GM23338 (cell line): ENCODE measurements at regions not wholly inside any gene's neighbourhood (a gene's known extent, or its start where the extent isn't known, plus 50 kb on each side); places are given as distances from the start of the nearest gene placed in this dataset.

ENCODE experiments used
- CREB1 ChIP-seq: fragments of 250-450 bp; sonication (Bioruptor Pico); IDR thresholded peaks from 2 replicates; pipeline ENCODE4 v1.5.0; 2020; ENCODE audit warnings: low read depth, mild to moderate bottlenecking, moderate library complexity
- ETS1 ChIP-seq: IDR thresholded peaks from 2 replicates; pipeline ENCODE4 v1.6.1; 2016; ENCODE audit warnings: antibody characterized with exemption
- EZH2 ChIP-seq: fragments of 200-600 bp; sonication (generic); IDR thresholded peaks from one replicate; pipeline ENCODE4 v1.8.0; 2017; ENCODE audit warnings: antibody characterized with exemption, mild to moderate bottlenecking, low read depth; ENCODE audit not compliant: unreplicated experiment
- JUNB ChIP-seq: IDR thresholded peaks from one replicate; pipeline ENCODE4 v1.6.1; 2016; ENCODE audit warnings: antibody characterized with exemption; ENCODE audit not compliant: unreplicated experiment
- POLR2AphosphoS5 ChIP-seq: IDR thresholded peaks from 2 replicates; pipeline ENCODE4 v1.6.1; 2016; ENCODE audit warnings: antibody characterized with exemption, low read depth
- REST ChIP-seq: IDR thresholded peaks from one replicate; pipeline ENCODE4 v1.6.1; 2018; ENCODE audit warnings: antibody characterized with exemption; ENCODE audit not compliant: unreplicated experiment
- STAT1 ChIP-seq: IDR thresholded peaks from one replicate; pipeline ENCODE4 v1.6.1; 2016; ENCODE audit warnings: antibody characterized with exemption; ENCODE audit not compliant: unreplicated experiment
- ZNF114 ChIP-seq: fragments of 250-450 bp; sonication (Bioruptor Pico); IDR thresholded peaks from 2 replicates; pipeline ENCODE4 v1.5.0; 2020; ENCODE audit warnings: mild to moderate bottlenecking, moderate library complexity
- ZNF331 ChIP-seq: fragments of 250-450 bp; sonication (Bioruptor Pico); IDR thresholded peaks from 2 replicates; pipeline ENCODE4 v1.5.0; 2020; ENCODE audit warnings: low read depth, mild to moderate bottlenecking, moderate library complexity
- ZNF462 ChIP-seq: fragments of 250-450 bp; sonication (Bioruptor Pico); IDR thresholded peaks from 2 replicates; pipeline ENCODE4 v1.5.0; 2020; ENCODE audit warnings: mild to moderate bottlenecking, moderate library complexity

- TF ChIP-seq ZNF462 (CRISPR knock-in tag) (no peak), EZH2 (no peak), CREB1 (CRISPR knock-in tag) (no peak), JUNB (no peak), POLR2AphosphoS5 (no peak), ZNF331 (CRISPR knock-in tag) (no peak), ETS1 (no peak), REST (no peak), STAT1 (no peak), ZNF114 (no peak)
These were observed 298.3 kb upstream of the XYLT1 start (continued) for GRCh38 chr16:17769065-17769464.
